HepG2 (cell line): ENCODE measurements at regions not wholly inside any gene's neighbourhood (a gene's known extent, or its start where the extent isn't known, plus 50 kb on each side); places are given as distances from the start of the nearest gene placed in this dataset.

Experiments
- BCL6 ChIP-seq: IDR thresholded peaks from 2 replicates; pipeline ENCODE4 v1.6.1; 2016; ENCODE audit warnings: missing genetic modification reagents, missing compliant biosample characterization
- DBP ChIP-seq: sonication (generic); formaldehyde crosslinking; IDR thresholded peaks from 2 replicates; pipeline ENCODE4 v1.4.0; 2020; ENCODE audit warnings: missing genetic modification reagents; ENCODE audit errors: not compliant biosample characterization
- HDAC1 ChIP-seq: sonication (generic); formaldehyde crosslinking; IDR thresholded peaks from 2 replicates; pipeline ENCODE4 v1.5.1; 2020; ENCODE audit warnings: mild to moderate bottlenecking, missing genetic modification reagents
- KDM6A ChIP-seq: IDR thresholded peaks from 2 replicates; pipeline ENCODE4 v1.6.1; 2016; ENCODE audit warnings: low read depth
- KMT2A ChIP-seq: sonication (generic); formaldehyde crosslinking; IDR thresholded peaks from 2 replicates; pipeline ENCODE4 v1.4.0; 2020; ENCODE audit warnings: missing genetic modification reagents
- MAX ChIP-seq: IDR thresholded peaks from 2 replicates; pipeline ENCODE4 v1.6.1; 2012; ENCODE audit warnings: inconsistent platforms
- MIER2 ChIP-seq: IDR thresholded peaks from 2 replicates; pipeline ENCODE4 v1.6.1; 2016; ENCODE audit warnings: missing biosample characterization, missing genetic modification reagents
- MTF1 ChIP-seq: sonication (generic); formaldehyde crosslinking; IDR thresholded peaks from 2 replicates; pipeline ENCODE4 v1.5.0; 2020; ENCODE audit warnings: missing genetic modification reagents
- NR2C2 ChIP-seq: sonication (generic); formaldehyde crosslinking; IDR thresholded peaks from 2 replicates; pipeline ENCODE4 v1.4.0; 2020; ENCODE audit warnings: missing genetic modification reagents, mild to moderate bottlenecking, moderate library complexity, borderline replicate concordance
- NR3C1 ChIP-seq: sonication (generic); formaldehyde crosslinking; IDR thresholded peaks from 2 replicates; pipeline ENCODE4 v1.4.0; 2020; ENCODE audit warnings: missing genetic modification reagents
- POLR2G ChIP-seq: fragments of 200-400 bp; formaldehyde crosslinking; IDR thresholded peaks from 2 replicates; pipeline ENCODE4 v1.6.1; 2018; ENCODE audit warnings: mild to moderate bottlenecking, low read depth, low read length, moderate library complexity
- RBM39 ChIP-seq: fragments of 200-400 bp; formaldehyde crosslinking; IDR thresholded peaks from one replicate; pipeline ENCODE4 v1.6.1; 2018; ENCODE audit warnings: antibody characterized with exemption, mild to moderate bottlenecking, low read depth, low read length; ENCODE audit not compliant: poor library complexity, severe bottlenecking
- RERE ChIP-seq: IDR thresholded peaks from 2 replicates; pipeline ENCODE4 v1.6.1; 2016; ENCODE audit warnings: low read depth, missing genetic modification reagents, missing compliant biosample characterization
- SMARCC2 ChIP-seq: fragments of 450-650 bp; IDR thresholded peaks from 2 replicates; pipeline ENCODE4 v1.6.1; 2017; ENCODE audit warnings: antibody characterized with exemption, mild to moderate bottlenecking
- SP2 ChIP-seq: sonication (generic); formaldehyde crosslinking; IDR thresholded peaks from 2 replicates; pipeline ENCODE4 v1.5.1; 2020; ENCODE audit warnings: mild to moderate bottlenecking, missing genetic modification reagents
- ZBTB3 ChIP-seq: sonication (generic); formaldehyde crosslinking; IDR thresholded peaks from 2 replicates; pipeline ENCODE4 v1.4.0; 2020; ENCODE audit warnings: low read depth, mild to moderate bottlenecking, moderate library complexity, missing genetic modification reagents, borderline replicate concordance
- ZMYM3 ChIP-seq: sonication (generic); formaldehyde crosslinking; IDR thresholded peaks from 2 replicates; pipeline ENCODE4 v1.5.1; 2020; ENCODE audit warnings: mild to moderate bottlenecking, missing genetic modification reagents
- ZNF101 ChIP-seq: sonication (generic); formaldehyde crosslinking; IDR thresholded peaks from 2 replicates; pipeline ENCODE4 v1.4.0; 2020; ENCODE audit warnings: mild to moderate bottlenecking, low read depth, missing genetic modification reagents, borderline replicate concordance
- ZNF180 ChIP-seq: sonication (generic); formaldehyde crosslinking; IDR thresholded peaks from 2 replicates; pipeline ENCODE4 v1.4.0; 2020; ENCODE audit warnings: low read depth, missing genetic modification reagents, borderline replicate concordance
- ZNF329 ChIP-seq: sonication (generic); formaldehyde crosslinking; IDR thresholded peaks from 2 replicates; pipeline ENCODE4 v1.9.0; 2021; ENCODE audit warnings: low read depth, mild to moderate bottlenecking, missing genetic modification reagents
- ZNF546 ChIP-seq: sonication (generic); formaldehyde crosslinking; conservative IDR thresholded peaks from 2 replicates; pipeline ENCODE4 v1.8.1; 2023; ENCODE audit warnings: mild to moderate bottlenecking, missing genetic modification reagents
- ZNF562 ChIP-seq: sonication (generic); formaldehyde crosslinking; IDR thresholded peaks from 2 replicates; pipeline ENCODE4 v1.8.0; 2022; ENCODE audit warnings: missing genetic modification reagents, borderline replicate concordance
- ZNF639 ChIP-seq: conservative IDR thresholded peaks from 2 replicates; pipeline ENCODE4 v1.6.1; 2018; ENCODE audit warnings: missing genetic modification reagents
- ZNF883 ChIP-seq: sonication (generic); formaldehyde crosslinking; IDR thresholded peaks from 2 replicates; pipeline ENCODE4 v1.5.1; 2020; ENCODE audit warnings: mild to moderate bottlenecking, missing genetic modification reagents; ENCODE audit errors: not compliant biosample characterization

- TF ChIP-seq RERE (CRISPR knock-in tag) (no peak), HDAC1 (CRISPR knock-in tag) (no peak), RBM39 (no peak), ZNF639 (CRISPR knock-in tag) (no peak), ZNF101 (CRISPR knock-in tag) (no peak), KMT2A (CRISPR knock-in tag) (peak; percentile 24; the same call in 1 of the 2 replicates), SP2 (CRISPR knock-in tag) (no peak), ZNF883 (no peak), MIER2 (CRISPR knock-in tag) (no peak), ZNF546 (CRISPR knock-in tag) (no peak), MTF1 (CRISPR knock-in tag) (no peak), NR3C1 (CRISPR knock-in tag) (no peak), MAX (no peak), POLR2G (no peak; the same call in 1 of the 2 replicates), ZNF329 (CRISPR knock-in tag) (no peak), SMARCC2 (no peak), BCL6 (peak; percentile 65), DBP (CRISPR knock-in tag) (no peak), ZNF562 (no peak), ZNF180 (CRISPR knock-in tag) (no peak), ZBTB3 (CRISPR knock-in tag) (no peak), NR2C2 (CRISPR knock-in tag) (no peak), KDM6A (CRISPR knock-in tag) (peak; percentile 63), ZMYM3 (CRISPR knock-in tag) (0 out of 2 replicates have a peak, but pooled peaks have one; percentile 20)
Observed at GRCh38 chr10:59036311-59037017, 140.0 kb upstream of the PHYHIPL start (continued).
